ENCODE measurements at regions not wholly inside any gene's neighbourhood (a gene's known extent, or its start where the extent isn't known, plus 50 kb on each side); places are given as distances from the start of the nearest gene placed in this dataset.

- TF ChIP-seq POLR2AphosphoS5 (IDR thresholded peaks at IDR 0.05; ENCODE audit: insufficient read depth, low read depth, low read length) (no peak), CTCF (IDR thresholded peaks at IDR 0.05; ENCODE audit: extremely low read depth in 1 of 2, insufficient read depth in 1 of 2, low read depth in 1 of 2, low read length in 2 of 2) (no peak), JUN (IDR thresholded peaks at IDR 0.05; ENCODE audit: borderline replicate concordance, insufficient read depth, insufficient read length, low read depth) (no peak), POLR2A (IDR thresholded peaks at IDR 0.05; ENCODE audit: low read depth, low read length) (no peak), EZH2 (IDR thresholded peaks at IDR 0.05; ENCODE audit: borderline replicate concordance, low read depth, low read length, severe bottlenecking) (no peak), MYC (IDR thresholded peaks at IDR 0.05; ENCODE audit: low read depth, low read length) (no peak), MAX (IDR thresholded peaks at IDR 0.05; ENCODE audit: insufficient read depth, insufficient read length) (no peak)
These were observed 159.7 kb upstream of the SNX2 start for GRCh38 chr5:122615146-122615545.
